Activated T-cell treated with anti-CD3 and anti-CD28 coated beads for 48 hours (primary cell): ENCODE measurements at regions not wholly inside any gene's neighbourhood (a gene's known extent, or its start where the extent isn't known, plus 50 kb on each side); places are given as distances from the start of the nearest gene placed in this dataset.

Source experiments
- DNase-seq: peaks from one replicate; pipeline ENCODE4 v3.0.0-alpha.2; 2020; ENCODE audit warnings: low read depth

- no peak for DNase-seq
These were observed 55.9 kb upstream of the BMAL1 start for GRCh38 chr11:13221722-13222121.

- DNase-seq, result no peak
These were observed 55.3 kb upstream of the BMAL1 start for GRCh38 chr11:13222285-13222684.

GRCh38 chr11:13223112-13223511 is 54.5 kb upstream of the BMAL1 start:
- no peak for DNase-seq

DNA sequence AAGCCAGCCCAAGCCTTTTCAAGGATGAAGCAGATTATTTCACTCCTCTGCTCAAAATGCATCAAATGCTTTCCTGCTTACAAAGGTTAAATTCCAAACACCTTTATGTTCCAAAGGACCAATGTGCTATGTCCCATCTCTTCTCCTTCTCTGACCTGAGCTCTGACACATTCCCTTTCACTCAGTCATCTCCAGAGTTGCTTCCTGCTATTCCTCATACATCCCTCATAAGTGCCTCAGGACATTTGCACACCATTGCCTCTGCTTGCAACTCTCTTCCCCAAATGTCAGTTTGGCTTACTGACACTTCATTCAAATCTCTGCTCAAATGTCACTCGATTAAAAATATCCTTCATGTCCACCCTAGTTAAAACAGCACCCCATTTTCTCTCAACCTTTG is 53.3 kb upstream of the BMAL1 start:
- DNase-seq, result no peak

- no peak for DNase-seq
These were observed 52.3 kb upstream of the BMAL1 start for GRCh38 chr11:13225038-13226001.

DNA sequence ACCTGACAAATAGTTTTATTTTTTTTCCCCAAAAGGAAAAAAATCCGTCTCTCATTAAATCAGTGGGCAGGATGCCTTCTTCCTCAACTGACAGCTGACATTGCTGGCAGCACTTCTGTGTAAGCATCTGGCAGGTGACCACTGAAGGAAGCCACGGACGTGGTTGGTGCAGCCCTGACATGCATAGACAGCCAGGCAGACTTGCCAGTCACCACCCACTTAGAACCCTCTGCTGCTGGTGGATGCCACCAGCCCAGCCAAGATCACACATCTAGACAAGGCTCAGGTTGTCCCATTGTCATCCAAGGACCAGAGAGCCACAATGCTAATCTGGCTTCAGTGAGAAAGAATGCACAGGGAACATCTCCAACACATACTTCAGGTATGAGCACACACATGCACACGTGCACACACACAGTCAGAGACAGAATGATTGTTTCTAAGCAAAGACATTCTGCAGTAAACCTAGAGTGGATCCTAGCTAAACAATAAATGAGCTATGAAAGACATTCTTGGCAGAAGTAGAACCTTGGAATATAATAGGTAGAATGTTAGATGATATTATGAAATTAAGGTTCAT is 49.8 kb upstream of the BMAL1 start:
- no peak for DNase-seq
